Hepatocyte (in vitro differentiated cells): ENCODE measurements at regions not wholly inside any gene's neighbourhood (a gene's known extent, or its start where the extent isn't known, plus 50 kb on each side); places are given as distances from the start of the nearest gene placed in this dataset.

ENCODE experiments used
- CTCF ChIP-seq: fragments of 200-600 bp; sonication (generic); IDR thresholded peaks from 2 replicates; pipeline ENCODE4 v1.5.1; 2016; ENCODE audit warnings: antibody characterized with exemption, mild to moderate bottlenecking; ENCODE audit not compliant: poor library complexity
- EZH2 ChIP-seq: fragments of 200-600 bp; sonication (generic); IDR thresholded peaks from 2 replicates; pipeline ENCODE4 v1.6.1; 2016; ENCODE audit warnings: antibody characterized with exemption, mild to moderate bottlenecking, borderline replicate concordance
- EZH2phosphoT487 ChIP-seq: fragments of 200-600 bp; sonication (generic); IDR thresholded peaks from one replicate; pipeline ENCODE4 v1.6.1; 2018; ENCODE audit warnings: antibody characterized with exemption, mild to moderate bottlenecking, low read depth, moderate library complexity; ENCODE audit not compliant: unreplicated experiment, severe bottlenecking

- no peak for TF ChIP-seq CTCF
- no peak for TF ChIP-seq EZH2phosphoT487
- TF ChIP-seq EZH2: no peak
Measured at GRCh38 chr5:171542525-171543140, 123.2 kb downstream of the FGF18 start.
